ENCODE measurements at regions not wholly inside any gene's neighbourhood (a gene's known extent, or its start where the extent isn't known, plus 50 kb on each side); places are given as distances from the start of the nearest gene placed in this dataset.

GRCh38 chr6:85077098-85077497 lies 312.7 kb upstream of the TBX18 start:
- TF ChIP-seq, protein P1, sequence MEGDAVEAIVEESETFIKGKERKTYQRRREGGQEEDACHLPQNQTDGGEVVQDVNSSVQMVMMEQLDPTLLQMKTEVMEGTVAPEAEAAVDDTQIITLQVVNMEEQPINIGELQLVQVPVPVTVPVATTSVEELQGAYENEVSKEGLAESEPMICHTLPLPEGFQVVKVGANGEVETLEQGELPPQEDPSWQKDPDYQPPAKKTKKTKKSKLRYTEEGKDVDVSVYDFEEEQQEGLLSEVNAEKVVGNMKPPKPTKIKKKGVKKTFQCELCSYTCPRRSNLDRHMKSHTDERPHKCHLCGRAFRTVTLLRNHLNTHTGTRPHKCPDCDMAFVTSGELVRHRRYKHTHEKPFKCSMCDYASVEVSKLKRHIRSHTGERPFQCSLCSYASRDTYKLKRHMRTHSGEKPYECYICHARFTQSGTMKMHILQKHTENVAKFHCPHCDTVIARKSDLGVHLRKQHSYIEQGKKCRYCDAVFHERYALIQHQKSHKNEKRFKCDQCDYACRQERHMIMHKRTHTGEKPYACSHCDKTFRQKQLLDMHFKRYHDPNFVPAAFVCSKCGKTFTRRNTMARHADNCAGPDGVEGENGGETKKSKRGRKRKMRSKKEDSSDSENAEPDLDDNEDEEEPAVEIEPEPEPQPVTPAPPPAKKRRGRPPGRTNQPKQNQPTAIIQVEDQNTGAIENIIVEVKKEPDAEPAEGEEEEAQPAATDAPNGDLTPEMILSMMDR (conservative IDR thresholded peaks at IDR 0.05) = no peak
- no peak for TF ChIP-seq ZFX (IDR thresholded peaks at IDR 0.05)

Data from C4-2B (cell line).